BLaER1 (cell line): ENCODE measurements at regions not wholly inside any gene's neighbourhood (a gene's known extent, or its start where the extent isn't known, plus 50 kb on each side); places are given as distances from the start of the nearest gene placed in this dataset.

ENCODE experiments used
- H3K27ac ChIP-seq: shearing (Covaris generic); formaldehyde crosslinking; 2 replicates; pipeline ENCODE4 v1.8.1; 2022
- H3K27me3 ChIP-seq: shearing (Covaris generic); formaldehyde crosslinking; 2 replicates; pipeline ENCODE4 v1.8.1; 2022
- H3K36me3 ChIP-seq: shearing (Covaris generic); formaldehyde crosslinking; 2 replicates; pipeline ENCODE4 v1.8.1; 2022
- H3K4me1 ChIP-seq: shearing (Covaris generic); formaldehyde crosslinking; 2 replicates; pipeline ENCODE4 v1.8.1; 2022
- H3K4me2 ChIP-seq: shearing (Covaris generic); formaldehyde crosslinking; 2 replicates; pipeline ENCODE4 v1.8.1; 2022
- H3K4me3 ChIP-seq: shearing (Covaris generic); formaldehyde crosslinking; 2 replicates; pipeline ENCODE4 v1.8.1; 2022
- H3K9ac ChIP-seq: shearing (Covaris generic); formaldehyde crosslinking; 2 replicates; pipeline ENCODE4 v1.8.1; 2022
- H3K9me3 ChIP-seq: shearing (Covaris generic); formaldehyde crosslinking; 2 replicates; pipeline ENCODE4 v1.8.1; 2022
- H4K20me1 ChIP-seq: shearing (Covaris generic); formaldehyde crosslinking; 2 replicates; pipeline ENCODE4 v1.8.1; 2022
- Cebpa-rat ChIP-seq: shearing (Covaris generic); IDR thresholded peaks from 2 replicates; pipeline ENCODE4 v1.8.1; 2022

- Histone ChIP-seq H3K9me3 (no peaks in the 10 kb centered on the region), H3K4me3 (no peak overlapping the region), H3K27ac (no peak overlapping the region), H3K9ac (no peak overlapping the region), H3K36me3 (no peaks in the 10 kb centered on the region), H3K27me3 (no peaks in the 10 kb centered on the region), H4K20me1 (no peaks in the 10 kb centered on the region), H3K4me1 (0 out of 2 replicates have a peak, but pooled peaks cover 4% of the 10 kb centered on the region), H3K4me2 (no peak overlapping the region)
- no peak for TF ChIP-seq Cebpa-rat
Measured at GRCh38 chr11:104614961-104615360, 283.3 kb downstream of the CASP12 start.

- H3K27ac ChIP-seq, result no peak overlapping the region
- no peaks in the 10 kb centered on the region for H3K36me3 ChIP-seq
- no peak for TF ChIP-seq Cebpa-rat
- H3K4me2 ChIP-seq, result no peak overlapping the region
- no peaks in the 10 kb centered on the region for H3K9me3 ChIP-seq
- no peak overlapping the region for H3K9ac ChIP-seq
- no peaks in the 10 kb centered on the region for H4K20me1 ChIP-seq
- H3K4me1 ChIP-seq, result no peaks in the 10 kb centered on the region
- no peak overlapping the region for H3K4me3 ChIP-seq
- no peaks in the 10 kb centered on the region for H3K27me3 ChIP-seq
Measured at GRCh38 chr11:104614117-104614680, 284.1 kb downstream of the CASP12 start.

- Histone ChIP-seq H3K27me3 (no peaks in the 10 kb centered on the region), H3K4me3 (no peak overlapping the region), H4K20me1 (no peaks in the 10 kb centered on the region), H3K4me2 (no peak overlapping the region), H3K36me3 (no peaks in the 10 kb centered on the region), H3K9me3 (no peaks in the 10 kb centered on the region), H3K9ac (no peak overlapping the region), H3K27ac (no peak overlapping the region), H3K4me1 (no peaks in the 10 kb centered on the region)
- no peak for TF ChIP-seq Cebpa-rat
Measured at GRCh38 chr11:104610635-104611034, 287.6 kb downstream of the CASP12 start.

DNA sequence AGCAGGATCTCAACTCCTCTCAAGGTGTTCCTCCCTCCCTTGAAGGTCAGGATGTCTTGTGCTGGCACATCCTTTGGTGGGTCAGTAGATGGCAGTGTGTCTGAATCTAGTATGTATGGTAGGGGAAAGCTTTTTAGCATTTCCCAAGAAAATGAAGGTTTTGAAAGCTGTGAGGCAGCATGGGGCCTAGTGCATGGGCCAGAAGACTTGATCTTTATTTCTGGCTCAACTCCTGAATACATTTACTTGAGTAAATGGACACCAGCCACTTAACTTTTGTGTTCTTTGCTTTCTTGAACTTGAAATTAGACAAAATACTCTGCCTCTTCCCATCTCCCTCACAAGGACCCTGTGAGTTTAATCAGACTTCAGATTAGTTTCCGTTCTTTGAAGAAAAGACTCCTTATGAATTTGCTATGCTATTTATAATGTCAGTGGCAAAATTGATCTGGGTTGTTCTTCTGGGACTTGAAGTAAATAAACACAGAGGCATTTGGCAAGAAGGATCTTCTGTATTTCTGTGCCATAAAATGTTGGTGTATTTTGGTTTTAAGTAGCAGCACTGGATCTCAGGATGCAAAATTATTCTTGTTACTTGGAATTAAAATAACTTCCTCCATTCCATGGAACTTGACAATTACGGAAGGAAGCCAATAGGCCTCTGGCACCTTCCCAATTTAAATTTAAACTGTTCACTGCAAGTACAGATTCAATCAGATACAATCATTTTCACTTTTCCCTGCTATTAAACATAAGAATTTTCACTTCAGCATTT lies 288.8 kb downstream of the CASP12 start:
- no peak for TF ChIP-seq Cebpa-rat
- H3K27me3 ChIP-seq, result no peaks in the 10 kb centered on the region
- H4K20me1 ChIP-seq, result no peaks in the 10 kb centered on the region
- H3K9ac ChIP-seq, result no peak overlapping the region
- no peak overlapping the region for H3K4me2 ChIP-seq
- H3K36me3 ChIP-seq, result no peaks in the 10 kb centered on the region
- H3K4me1 ChIP-seq, result no peaks in the 10 kb centered on the region
- no peak overlapping the region for H3K27ac ChIP-seq
- no peak overlapping the region for H3K4me3 ChIP-seq
- no peaks in the 10 kb centered on the region for H3K9me3 ChIP-seq

DNA sequence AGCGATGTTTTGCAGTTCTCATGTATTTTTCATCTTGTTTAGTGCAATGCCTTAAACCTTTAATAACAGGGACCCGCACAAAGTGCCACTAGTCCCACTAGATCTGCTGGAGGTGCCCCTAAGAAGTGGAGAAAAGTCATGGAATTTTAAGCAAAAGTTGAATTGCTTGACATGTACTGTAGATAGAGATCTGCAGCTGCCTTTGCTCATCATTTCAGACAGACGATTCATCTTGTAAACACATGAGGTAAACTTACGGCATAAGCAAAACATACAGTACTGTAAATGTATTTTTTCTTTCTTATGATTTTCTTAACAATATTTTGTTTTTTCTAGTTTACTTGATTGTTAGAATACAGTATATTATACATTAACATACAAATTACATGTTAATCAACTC lies 295.6 kb downstream of the CASP12 start:
- Histone ChIP-seq H3K4me2 (no peak overlapping the region), H3K27me3 (no peaks in the 10 kb centered on the region)
- TF ChIP-seq Cebpa-rat, result no peak

GRCh38 chr11:104594228-104594958 lies 303.9 kb downstream of the CASP12 start:
- Histone ChIP-seq H3K9me3 (no peaks in the 10 kb centered on the region), H4K20me1 (no peaks in the 10 kb centered on the region), H3K4me2 (no peak overlapping the region), H3K36me3 (no peaks in the 10 kb centered on the region), H3K27ac (no peak overlapping the region), H3K4me3 (no peak overlapping the region), H3K4me1 (no peaks in the 10 kb centered on the region), H3K9ac (no peak overlapping the region), H3K27me3 (no peaks in the 10 kb centered on the region)
- TF ChIP-seq Cebpa-rat, result no peak

More for the DNA sequence above, 295.6 kb downstream of the CASP12 start:
- no peaks in the 10 kb centered on the region for H4K20me1 ChIP-seq
- no peaks in the 10 kb centered on the region for H3K9me3 ChIP-seq
- no peak overlapping the region for H3K9ac ChIP-seq
- no peak overlapping the region for H3K4me3 ChIP-seq
- no peak overlapping the region for H3K27ac ChIP-seq
- H3K4me1 ChIP-seq, result no peaks in the 10 kb centered on the region
- no peaks in the 10 kb centered on the region for H3K36me3 ChIP-seq

DNA sequence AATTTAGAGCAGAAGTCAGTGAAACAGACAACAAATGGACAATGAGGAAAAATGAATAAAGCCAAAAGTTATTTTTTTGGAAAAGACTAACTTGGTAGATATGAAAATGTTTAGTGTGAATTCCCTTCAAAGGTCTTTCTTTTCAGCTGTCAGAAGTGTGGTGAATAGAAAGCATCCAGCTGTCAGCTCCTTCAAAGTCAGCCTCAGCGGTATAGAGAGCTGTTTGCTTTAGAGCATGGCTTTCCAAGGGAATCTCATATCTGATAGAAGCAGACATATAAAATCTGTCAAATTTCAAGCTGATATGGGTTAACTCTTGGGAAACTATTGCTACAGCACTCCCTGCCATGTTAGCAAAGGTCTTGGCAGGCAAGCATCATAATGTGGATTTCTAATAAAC lies 309.3 kb downstream of the CASP12 start:
- Histone ChIP-seq H3K4me2 (no peak overlapping the region), H3K4me3 (no peak overlapping the region)

DNA sequence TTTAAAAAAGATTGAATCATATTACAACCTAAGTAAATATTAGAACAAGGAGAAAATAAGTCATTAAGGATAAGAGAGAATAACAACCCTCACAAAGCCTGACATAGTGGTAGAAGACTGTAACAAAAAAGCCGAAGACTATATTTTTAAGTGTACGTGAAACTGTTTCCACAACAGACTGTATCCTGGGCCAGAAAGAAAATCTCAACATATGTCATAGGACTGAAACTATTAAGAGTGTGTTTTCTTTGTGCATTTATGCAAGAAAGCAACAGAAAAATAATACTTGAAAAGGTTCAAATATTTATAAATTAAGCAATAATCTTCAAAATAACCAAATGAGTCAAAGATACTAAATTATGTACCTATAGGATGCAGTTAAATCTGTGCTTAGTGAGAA lies 309.8 kb downstream of the CASP12 start:
- no peaks in the 10 kb centered on the region for H3K36me3 ChIP-seq
- no peak overlapping the region for H3K4me3 ChIP-seq
- no peaks in the 10 kb centered on the region for H4K20me1 ChIP-seq
- no peak overlapping the region for H3K27ac ChIP-seq
- no peak overlapping the region for H3K9ac ChIP-seq
- no peak overlapping the region for H3K4me2 ChIP-seq
- no peaks in the 10 kb centered on the region for H3K4me1 ChIP-seq
- no peaks in the 10 kb centered on the region for H3K9me3 ChIP-seq
- no peaks in the 10 kb centered on the region for H3K27me3 ChIP-seq
- no peak for TF ChIP-seq Cebpa-rat

More for the DNA sequence above, 309.3 kb downstream of the CASP12 start:
- no peak overlapping the region for H3K9ac ChIP-seq
- no peaks in the 10 kb centered on the region for H3K9me3 ChIP-seq
- H3K4me1 ChIP-seq, result no peaks in the 10 kb centered on the region
- H3K27me3 ChIP-seq, result no peaks in the 10 kb centered on the region
- H3K36me3 ChIP-seq, result no peaks in the 10 kb centered on the region
- H3K27ac ChIP-seq, result no peak overlapping the region
- H4K20me1 ChIP-seq, result no peaks in the 10 kb centered on the region
- TF ChIP-seq Cebpa-rat, result no peak

GRCh38 chr11:104584823-104585222 lies 313.4 kb downstream of the CASP12 start:
- Histone ChIP-seq H4K20me1 (no peaks in the 10 kb centered on the region), H3K27ac (no peak overlapping the region), H3K4me3 (no peak overlapping the region), H3K9me3 (no peaks in the 10 kb centered on the region), H3K4me1 (no peaks in the 10 kb centered on the region), H3K36me3 (no peaks in the 10 kb centered on the region), H3K9ac (no peak overlapping the region), H3K27me3 (no peaks in the 10 kb centered on the region), H3K4me2 (no peak overlapping the region)
- TF ChIP-seq Cebpa-rat, result no peak

GRCh38 chr11:104583857-104584256 lies 314.4 kb downstream of the CASP12 start:
- H3K4me3 ChIP-seq, result no peak overlapping the region
- no peak for TF ChIP-seq Cebpa-rat
- no peak overlapping the region for H3K4me2 ChIP-seq
- H3K4me1 ChIP-seq, result no peaks in the 10 kb centered on the region
- H3K27me3 ChIP-seq, result no peaks in the 10 kb centered on the region
- H4K20me1 ChIP-seq, result no peaks in the 10 kb centered on the region
- no peak overlapping the region for H3K9ac ChIP-seq
- H3K36me3 ChIP-seq, result no peaks in the 10 kb centered on the region
- no peaks in the 10 kb centered on the region for H3K9me3 ChIP-seq
- H3K27ac ChIP-seq, result no peak overlapping the region
